NOMO-1 treated with DMSO at 0.1 percent for 48 hours (cell line): ENCODE measurements at regions not wholly inside any gene's neighbourhood (a gene's known extent, or its start where the extent isn't known, plus 50 kb on each side); places are given as distances from the start of the nearest gene placed in this dataset.

Experiments
- DNase-seq: peaks from one replicate; lab custom pipeline; 2025; ENCODE audit not compliant: unreplicated experiment; lab: John Stamatoyannopoulos, UW

GRCh38 chr1:164477343-164477742 is 81.6 kb upstream of the PBX1 start:
- no peak for DNase-seq

- no peak for DNase-seq
Measured at GRCh38 chr1:164479242-164479641, 79.7 kb upstream of the PBX1 start.

GRCh38 chr1:164480285-164480907 is 78.6 kb upstream of the PBX1 start:
- no peak for DNase-seq

GRCh38 chr1:164495905-164496304 is 63.1 kb upstream of the PBX1 start:
- no peak for DNase-seq

- no peak for DNase-seq
Measured at GRCh38 chr1:164498792-164499191, 60.2 kb upstream of the PBX1 start.

GRCh38 chr1:164504749-164505148 is 54.2 kb upstream of the PBX1 start:
- DNase-seq: no peak
